ENCODE measurements at regions not wholly inside any gene's neighbourhood (a gene's known extent, or its start where the extent isn't known, plus 50 kb on each side); places are given as distances from the start of the nearest gene placed in this dataset.

GRCh38 chr19:29019403-29019802 lies 193.5 kb downstream of the UQCRFS1 start:
- TF ChIP-seq ESRRA (CRISPR knock-in tag; IDR thresholded peaks at IDR 0.05; ENCODE audit: borderline replicate concordance): no peak
- no peak for TF ChIP-seq CBFB (CRISPR knock-in tag; IDR thresholded peaks at IDR 0.05; ENCODE audit: low read depth)
- no peak for TF ChIP-seq CTCF (IDR thresholded peaks at IDR 0.05)
- no peak for TF ChIP-seq SP1 (CRISPR knock-in tag; conservative IDR thresholded peaks at IDR 0.05)

All from WTC11 (cell line).